ENCODE measurements at regions not wholly inside any gene's neighbourhood (a gene's known extent, or its start where the extent isn't known, plus 50 kb on each side); places are given as distances from the start of the nearest gene placed in this dataset.
"Not testable (repeated sequence)": the region's sequence is repeated elsewhere in the genome, so short reads cannot be mapped to it uniquely, and the experiment has no call there.

- not testable (repeated sequence) for TF ChIP-seq CTCF (IDR thresholded peaks at IDR 0.05; ENCODE audit: low read depth, low read length); EZH2phosphoT487 (IDR thresholded peaks at IDR 0.05; ENCODE audit: low read depth)
Observed at GRCh38 chr2:37579949-37580348, 91.5 kb downstream of the CDC42EP3 start.

All from OCI-LY3 (cell line).